HG03064 (cell line): ENCODE measurements at regions not wholly inside any gene's neighbourhood (a gene's known extent, or its start where the extent isn't known, plus 50 kb on each side); places are given as distances from the start of the nearest gene placed in this dataset.
"Not testable (repeated sequence)": the region's sequence is repeated elsewhere in the genome, so short reads cannot be mapped to it uniquely, and the experiment has no call there.

Experiments used
- ATAC-seq: cut with Tn5 transposase; IDR thresholded peaks from one replicate; pipeline ENCODE4 v1.9.1; 2021; ENCODE audit warnings: low read depth; ENCODE audit not compliant: unreplicated experiment

DNA sequence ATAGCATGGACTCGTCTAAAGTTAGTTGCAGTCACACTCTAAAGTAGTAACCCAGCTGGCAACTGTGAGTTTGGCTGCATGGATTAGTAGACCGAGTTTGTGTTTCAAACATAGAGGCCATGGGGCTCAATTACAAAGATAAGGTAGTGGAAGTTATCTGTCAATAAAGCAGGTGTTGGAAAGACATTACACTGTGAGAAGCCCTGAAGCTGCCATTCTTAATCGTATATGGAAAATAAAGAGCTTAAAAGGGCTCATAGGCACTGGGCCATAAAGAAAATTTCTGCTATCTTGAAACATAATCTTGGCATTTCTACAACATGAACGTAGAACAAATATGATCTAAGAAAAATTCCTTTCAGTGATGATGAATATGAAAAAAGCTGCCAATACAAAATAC lies 837.7 kb downstream of the REEP3 start:
- no peak for ATAC-seq

DNA sequence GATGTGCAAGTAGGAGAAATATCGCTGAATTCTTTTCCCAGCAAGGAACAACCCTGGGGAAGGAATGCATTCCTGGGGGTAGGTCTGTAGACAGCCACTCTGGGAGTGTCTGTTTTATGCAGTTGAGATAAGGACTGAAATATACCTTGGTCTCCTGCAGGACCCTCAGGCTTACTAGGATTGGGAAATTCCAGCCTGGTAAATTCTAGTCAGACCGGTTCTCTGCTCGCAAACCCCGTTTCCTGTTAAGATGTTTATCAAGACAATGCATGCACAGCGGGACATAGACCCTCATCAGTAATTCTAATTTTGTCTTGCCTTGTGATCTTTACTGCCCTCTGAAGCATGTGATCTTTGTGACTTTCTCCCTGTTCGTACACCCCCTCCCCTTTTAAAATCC lies 839.0 kb downstream of the REEP3 start:
- ATAC-seq, result not testable (repeated sequence)

DNA sequence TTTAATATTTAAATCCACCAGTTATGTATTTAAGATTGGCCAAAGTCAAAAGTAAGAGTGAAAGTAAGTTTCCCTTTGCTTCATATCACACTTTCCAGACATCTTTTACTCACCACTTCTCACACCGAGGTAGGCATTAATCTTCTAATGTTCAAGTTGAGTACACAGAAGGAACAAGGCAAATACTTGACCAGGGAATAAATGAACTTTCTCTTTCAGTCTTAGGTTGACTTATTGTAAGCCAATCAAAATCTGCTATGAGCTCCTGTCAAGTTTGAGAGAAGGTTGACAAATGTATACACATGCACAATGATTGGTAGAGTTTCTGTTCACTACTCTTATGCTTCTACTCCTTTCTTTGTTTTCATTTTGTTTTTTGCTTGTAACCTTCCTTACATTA lies 842.5 kb downstream of the REEP3 start:
- no peak for ATAC-seq

DNA sequence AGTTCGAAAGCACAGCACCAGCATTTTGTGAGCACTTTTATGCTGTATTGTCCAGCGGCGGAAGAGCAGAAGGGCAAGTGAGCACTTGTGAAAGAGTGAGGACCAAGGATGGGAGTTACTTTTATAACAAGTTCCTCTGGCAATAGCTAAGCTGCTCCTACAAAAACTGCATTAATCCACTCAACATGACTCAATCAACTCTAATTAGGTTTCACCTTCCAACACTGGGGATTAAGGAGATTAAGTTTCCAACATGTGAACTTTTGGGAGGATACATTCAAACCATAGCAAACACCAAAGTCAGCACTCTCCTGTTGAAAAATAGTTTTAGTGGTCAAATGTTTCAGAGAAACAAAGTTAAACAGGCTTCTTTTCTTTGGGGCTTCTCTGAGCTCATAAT lies 844.5 kb downstream of the REEP3 start:
- ATAC-seq, result no peak

DNA sequence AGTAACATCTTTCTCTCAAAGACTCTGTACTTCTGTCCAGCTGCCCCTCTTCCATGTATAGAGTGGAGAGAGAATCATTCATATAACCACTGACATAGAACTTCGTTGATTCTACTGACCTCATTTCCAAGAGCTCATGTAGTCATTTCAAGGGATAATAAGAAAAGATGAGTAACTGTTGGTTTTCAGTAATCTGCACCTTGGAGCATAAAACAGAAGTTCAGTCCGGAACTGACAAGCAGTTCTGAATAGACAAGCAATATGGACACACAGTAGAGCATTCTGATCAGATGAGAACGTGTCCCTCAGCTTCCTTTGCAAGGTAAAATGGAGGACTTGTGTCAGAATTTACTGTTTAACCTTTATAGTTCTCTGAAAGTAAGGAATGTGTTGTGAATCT lies 847.1 kb downstream of the REEP3 start:
- no peak for ATAC-seq

DNA sequence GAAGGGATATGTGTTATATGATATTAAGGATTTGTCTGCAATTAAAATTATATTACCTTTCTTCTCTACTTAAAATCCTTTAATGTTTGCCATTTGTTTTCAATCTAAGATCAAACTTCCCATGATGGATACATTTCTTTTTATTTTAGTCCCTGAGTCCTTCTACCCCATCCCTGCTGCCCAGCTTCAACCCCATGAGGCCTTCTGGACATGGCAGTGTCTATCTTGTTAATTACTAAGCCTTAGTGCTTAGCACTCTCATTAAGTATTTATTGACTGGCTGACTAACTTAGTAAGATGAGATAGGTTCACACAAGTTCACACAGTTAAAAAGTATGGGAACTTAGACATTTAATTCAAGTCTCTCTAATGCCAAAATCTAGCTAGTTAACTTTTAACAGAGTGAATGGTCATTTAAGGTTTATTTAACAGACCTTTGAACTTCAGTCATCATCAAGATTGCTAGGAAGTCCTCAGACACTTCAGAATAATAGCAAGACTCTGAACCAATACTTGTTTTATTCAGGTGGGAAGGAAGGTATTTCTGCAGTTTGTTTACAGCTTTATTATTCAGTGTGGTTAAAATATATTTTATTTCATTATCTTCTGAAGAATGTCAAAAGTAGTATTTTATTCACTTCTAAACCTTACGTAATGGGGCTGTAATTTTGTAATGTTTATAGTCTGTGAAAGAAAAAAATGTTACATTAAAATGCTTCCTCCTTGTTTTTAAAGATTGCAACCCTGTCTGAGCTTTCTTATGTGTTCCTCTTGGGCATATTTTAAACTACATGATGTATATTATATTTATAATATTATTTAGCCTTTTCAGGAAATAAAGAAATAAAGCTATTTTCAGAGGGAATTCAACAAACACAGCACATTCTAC lies 848.9 kb downstream of the REEP3 start:
- ATAC-seq, result no peak

DNA sequence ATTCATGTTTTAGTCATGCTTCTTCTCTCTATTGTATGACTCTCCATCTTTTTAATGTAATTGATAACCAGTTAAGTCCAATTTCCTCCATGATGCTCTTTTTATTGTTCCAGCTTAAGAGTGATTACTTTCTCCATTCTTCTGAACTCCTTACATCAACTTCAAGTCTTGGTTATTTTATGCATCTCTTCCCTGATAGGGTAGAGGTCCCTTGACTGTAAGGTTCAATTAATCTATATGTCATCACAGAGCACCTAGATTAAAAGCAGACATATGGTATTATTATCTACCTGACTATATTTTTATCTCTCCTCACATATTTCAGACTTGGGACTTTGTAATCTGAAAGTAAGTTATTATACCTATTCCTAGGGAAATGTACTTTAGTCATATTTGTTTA lies 853.1 kb downstream of the REEP3 start:
- no peak for ATAC-seq

DNA sequence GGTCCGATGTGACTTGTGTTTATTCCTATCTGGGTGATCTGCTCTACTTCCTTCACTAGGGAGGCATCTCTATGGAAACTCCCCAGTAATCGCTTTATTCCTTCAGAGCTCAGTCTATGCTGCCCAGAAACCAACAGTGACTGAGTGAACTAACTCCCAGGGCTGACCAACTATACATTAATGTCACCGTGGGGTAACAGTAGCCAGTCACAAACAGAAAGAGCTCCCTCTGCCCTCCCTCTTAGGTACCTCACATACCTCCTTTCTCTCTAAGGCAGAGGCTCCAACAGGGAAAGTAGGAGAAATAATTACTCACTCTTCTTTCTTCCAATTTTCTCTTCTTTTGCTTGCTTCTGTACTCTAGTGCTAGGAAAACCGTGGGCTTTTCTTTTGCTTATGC lies 855.0 kb downstream of the REEP3 start:
- no peak for ATAC-seq

DNA sequence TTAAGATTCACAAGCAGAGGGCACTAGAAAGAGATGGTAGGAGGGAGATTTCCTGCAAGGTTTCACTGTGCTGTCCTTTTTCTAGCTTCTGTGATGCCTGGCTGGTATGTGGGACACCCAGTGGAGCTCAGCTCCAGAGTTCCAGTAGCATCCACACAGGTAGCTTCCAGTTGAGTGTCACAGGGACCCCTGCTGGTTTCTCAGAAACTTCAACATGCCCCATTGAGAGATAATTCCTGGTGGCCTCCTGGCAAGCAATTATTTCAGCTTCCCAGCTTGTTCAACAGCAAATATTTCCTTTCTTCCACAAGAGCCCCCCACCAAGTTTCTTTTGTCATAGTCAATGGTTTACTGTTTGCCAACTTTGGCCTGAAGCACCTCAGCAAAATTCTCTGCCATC lies 858.7 kb downstream of the REEP3 start:
- ATAC-seq, result no peak

DNA sequence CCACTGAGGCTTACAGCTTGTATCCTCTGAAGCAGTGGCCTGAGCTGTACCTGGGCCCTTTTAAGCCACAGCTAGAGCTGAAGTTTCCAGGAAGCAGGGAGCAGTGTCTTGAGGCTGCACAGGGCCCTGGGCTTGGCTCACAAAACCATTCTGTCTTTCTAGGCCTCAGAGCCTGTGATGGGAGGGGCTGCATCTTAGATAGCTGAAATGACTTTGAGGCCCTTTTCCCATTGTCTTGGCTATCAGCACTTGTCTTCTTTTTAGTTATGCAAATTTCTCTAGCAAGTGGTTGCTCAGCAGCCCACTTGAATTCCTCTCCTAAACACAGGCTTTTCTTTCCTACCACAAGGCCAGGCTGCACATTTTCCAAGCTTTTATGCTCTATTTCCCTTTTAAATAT lies 864.2 kb downstream of the REEP3 start:
- ATAC-seq, result no peak

DNA sequence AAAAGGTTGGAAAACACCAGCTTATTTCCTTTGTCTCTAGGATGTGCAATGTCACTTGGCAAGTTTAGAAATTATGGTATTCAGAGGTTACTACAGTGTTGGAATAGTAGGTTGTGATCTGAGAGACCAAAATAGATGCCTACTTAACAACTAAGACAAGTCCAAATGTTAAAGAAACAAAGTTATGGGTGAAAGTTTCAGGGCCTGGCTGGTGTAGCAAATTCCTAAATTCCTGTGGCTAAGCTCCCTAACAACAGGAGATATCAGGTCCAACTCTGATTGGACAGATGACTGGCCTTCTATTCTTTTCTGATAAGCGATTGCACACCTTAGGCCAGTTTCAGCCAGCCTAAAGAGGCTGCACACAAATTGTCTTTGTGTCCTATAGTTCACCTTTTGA lies 873.5 kb downstream of the REEP3 start:
- ATAC-seq, result no peak

DNA sequence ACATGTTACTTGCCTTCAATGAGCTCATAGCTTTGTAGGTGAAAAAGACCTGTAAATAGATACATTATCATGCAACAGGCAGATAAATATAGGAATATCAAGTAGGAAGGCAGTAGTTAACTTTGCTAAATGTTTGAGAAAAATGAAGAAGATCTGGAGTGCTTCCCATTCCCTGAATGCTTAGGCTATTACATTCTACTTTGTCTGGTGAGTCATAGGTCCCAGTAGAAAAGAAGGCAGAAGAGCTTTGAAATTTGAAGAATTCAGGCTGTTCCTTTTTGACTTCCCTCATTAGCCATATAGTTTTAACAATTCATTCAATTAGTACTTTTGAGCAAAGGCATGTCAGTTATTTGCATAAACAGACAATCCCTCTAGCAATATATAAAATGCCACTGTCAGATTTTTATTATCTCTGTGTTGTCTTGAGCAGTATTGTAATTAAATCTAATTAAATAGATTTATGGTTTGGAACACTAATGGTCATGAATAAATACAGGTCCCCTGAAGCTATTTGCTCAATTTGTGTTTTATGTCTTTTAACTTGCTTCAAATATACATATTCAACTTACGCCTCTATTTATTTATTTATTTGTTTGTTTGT lies 875.0 kb downstream of the REEP3 start:
- no peak for ATAC-seq

DNA sequence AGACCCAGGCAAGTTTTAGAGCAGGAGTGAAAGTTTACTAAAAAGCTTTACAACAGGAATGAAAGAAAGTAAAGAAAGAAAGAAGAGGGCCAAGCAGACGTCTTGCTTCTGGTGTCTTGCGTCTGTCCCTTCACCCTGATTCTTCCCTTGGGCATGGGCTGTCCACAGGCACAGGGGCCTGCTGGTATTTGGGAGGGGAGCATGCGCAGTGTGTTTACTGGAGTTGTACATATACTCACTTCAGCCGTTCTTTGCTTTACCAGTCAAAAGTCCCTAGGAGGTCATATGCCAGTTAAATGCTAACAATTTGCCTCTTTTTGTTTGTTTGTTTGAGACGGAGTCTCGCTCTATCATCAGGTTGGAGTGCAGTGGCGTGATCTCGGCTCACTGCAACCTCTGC lies 875.9 kb downstream of the REEP3 start:
- no peak for ATAC-seq

DNA sequence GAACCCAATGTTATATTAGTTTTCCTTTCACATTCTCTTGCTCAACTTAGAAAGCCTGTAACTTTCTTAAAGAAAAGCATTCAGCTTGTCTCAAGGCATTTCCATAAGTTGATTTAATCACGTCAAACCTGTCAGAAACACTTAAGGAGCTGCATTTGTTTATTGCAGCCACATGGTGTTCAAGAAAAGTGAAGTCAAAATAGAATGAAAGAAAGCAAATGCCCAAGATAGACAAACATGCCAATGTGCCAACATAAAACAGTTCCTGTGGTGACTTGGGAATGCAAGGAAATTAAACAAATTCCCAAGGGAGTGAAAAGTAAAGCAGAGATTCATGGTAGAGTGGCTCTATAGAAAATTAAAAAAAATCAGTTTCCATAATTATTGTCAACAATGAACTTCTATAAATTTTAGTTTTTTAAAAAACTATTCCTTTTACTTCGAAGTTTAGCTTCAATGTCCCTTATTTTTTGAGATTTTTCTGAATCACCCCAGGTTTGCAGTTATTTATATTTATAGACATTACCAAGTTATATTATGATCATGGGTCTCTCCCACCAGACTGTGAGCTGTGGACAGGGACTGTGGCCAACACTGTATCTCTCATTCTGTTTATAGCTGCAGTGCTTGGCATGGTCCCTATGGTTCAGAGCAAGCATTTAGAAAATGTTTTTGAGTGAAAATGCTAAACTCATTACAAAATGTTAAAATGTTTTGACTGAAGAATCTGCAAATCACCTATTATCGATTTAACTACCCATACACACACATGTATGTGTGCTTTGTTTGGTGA lies 887.4 kb downstream of the REEP3 start:
- ATAC-seq, result no peak

DNA sequence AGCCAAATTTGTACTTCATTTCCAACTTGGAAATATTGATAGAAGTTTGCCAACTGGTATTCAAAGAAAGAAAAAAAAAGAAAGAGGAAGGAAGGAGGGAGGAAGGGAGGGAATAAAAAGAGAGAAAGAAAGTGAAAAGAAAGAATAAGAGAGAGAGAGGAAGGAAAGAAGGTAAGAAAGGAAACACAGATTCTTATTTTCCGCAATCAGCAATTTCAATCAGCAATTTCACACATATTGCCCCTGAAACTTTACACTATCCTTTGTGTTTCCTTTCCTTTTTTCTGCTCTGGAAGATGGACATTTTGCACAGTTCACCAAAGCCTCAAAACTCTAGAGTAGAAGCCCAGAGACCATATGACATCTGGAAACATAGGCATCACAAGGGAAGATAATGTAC lies 888.1 kb downstream of the REEP3 start:
- ATAC-seq, result no peak

DNA sequence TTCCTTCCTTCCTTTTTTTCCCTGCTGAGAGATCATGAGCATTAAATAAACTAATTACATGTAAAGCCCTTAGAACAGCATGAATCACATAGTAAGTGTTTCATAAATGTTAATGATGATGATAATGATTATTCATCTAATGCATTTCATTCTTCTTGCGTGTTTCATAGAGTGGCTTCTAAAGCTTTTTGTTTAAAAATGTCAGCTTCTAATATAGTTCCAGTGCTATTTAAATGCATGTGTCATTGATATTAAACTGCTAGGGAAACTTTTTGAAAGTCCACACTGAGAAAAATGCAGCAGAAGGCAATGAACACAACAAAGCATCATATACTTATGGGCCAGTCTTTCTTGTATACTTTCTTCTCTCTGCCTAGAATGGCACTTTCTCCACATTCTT lies 894.8 kb downstream of the REEP3 start:
- ATAC-seq, result no peak

DNA sequence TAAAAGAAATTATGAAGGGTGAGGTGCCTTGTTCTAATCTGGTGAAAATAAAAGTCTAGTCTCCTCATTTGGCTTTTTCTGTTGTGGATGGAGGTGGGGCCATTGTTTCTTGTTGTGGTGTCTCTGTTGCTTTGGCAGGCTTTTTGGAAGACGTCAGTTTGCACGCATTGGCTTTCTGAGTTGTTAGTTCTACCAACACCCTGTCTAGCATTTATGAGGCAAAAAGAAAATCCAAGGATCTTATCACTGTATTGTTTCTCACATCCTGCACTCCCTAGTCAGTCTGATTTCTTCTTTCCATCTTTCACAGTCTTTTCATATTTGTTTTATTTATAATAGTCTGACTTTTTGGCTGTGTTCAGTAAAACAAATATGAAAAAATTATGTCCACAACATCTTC lies 898.3 kb downstream of the REEP3 start:
- no peak for ATAC-seq

DNA sequence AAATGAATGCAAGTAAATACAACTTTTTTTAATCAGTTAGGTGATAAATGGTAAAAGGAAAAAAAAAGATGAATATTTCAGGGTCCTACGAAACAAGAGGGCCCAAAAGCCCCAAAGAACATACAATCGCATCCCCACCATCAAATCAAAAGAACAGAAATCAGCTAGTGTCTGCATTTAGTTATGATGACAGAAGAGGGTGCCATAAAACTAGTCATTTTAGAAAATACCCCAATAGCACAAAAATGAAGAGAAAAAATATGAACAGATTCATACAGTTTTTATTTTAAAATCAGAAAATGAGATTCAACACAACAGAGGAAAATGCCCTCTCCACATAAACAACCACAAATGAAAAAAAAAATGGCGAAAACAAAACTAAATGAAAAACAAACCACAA lies 905.5 kb downstream of the REEP3 start:
- no peak for ATAC-seq

DNA sequence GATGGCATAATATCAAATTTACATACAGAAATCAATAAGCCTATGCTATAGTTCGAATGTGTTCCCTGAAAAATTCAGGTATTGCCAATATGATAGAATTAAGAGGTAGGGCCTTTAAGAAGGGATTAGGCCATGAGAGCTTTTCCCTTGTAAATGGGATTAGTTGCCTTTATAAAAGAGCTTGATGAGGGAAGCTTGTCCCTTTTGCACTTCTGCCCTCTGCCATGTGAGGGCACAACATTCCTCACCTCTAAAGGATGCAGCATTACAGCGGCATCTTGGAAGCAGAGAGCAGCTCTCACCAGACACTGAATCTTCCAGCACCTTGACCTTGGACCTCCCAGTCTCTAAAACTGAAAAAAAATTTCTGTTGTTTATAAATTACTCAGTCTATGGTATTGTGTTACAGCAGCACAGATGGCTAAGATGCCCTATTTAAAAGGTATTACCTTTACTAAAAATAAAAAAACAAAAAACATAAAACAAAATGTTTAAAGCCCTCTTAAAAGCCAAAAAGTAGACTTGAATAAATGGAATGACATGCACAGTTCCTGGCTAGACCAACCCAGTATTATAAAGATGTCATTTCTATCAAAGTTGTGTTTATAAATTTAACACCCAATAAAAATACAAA lies 909.6 kb downstream of the REEP3 start:
- ATAC-seq, result no peak

DNA sequence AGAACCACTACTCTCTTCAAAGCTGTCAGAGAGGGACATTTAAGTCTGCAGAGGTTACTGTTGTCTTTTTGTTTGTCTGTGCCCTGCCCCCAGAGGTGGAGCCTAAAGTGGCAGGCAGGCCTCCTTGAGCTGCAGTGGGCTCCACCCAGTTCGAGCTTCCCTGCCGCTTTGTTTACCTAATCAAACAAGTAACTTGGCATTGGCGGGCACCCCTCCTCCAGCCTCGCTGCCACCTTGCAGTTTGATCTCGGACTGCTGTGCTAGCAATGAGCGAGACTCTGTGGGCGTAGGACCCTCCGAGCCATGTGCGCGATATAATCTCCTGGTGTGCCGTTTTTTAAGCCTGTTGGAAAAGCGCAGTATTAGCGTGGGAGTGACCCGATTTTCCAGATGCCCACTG lies 920.7 kb downstream of the REEP3 start:
- not testable (repeated sequence) for ATAC-seq

DNA sequence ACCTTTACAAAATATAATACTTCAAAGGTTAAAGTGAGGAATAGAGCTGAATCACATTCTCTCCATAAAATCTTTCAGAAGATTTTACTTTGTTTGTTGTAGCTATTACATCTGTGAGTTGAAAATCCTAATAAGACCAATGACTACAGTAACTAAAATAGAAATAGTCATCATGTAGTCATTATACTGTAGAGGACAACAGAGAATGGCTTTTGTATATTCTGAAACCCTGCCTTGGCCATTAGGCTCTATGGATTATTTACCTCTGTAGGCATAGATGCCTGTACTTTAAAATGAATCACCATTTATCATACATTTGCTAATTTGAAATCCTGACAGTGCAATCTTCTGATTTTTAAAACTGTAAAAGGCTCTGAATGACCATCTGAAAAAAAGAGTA lies 923.0 kb downstream of the REEP3 start:
- ATAC-seq, result no peak
